Neural progenitor cell (in vitro differentiated cells): ENCODE measurements at regions not wholly inside any gene's neighbourhood (a gene's known extent, or its start where the extent isn't known, plus 50 kb on each side); places are given as distances from the start of the nearest gene placed in this dataset.
"Not testable (repeated sequence)": the region's sequence is repeated elsewhere in the genome, so short reads cannot be mapped to it uniquely, and the experiment has no call there.

Source experiments
- DNase-seq: peaks from one replicate; pipeline ENCODE4 v3.0.0-alpha.2; 2016; ENCODE audit warnings: low spot score
- H2AFZ ChIP-seq: fragments of 200-600 bp; sonication (generic); replicated peaks from 2 replicates; pipeline ENCODE4 v1.6.1; 2016; ENCODE audit warnings: antibody characterized with exemption
- H3F3A ChIP-seq: fragments of 200-600 bp; sonication (generic); 2 replicates; pipeline ENCODE4 v1.6.1; 2016; ENCODE audit warnings: antibody characterized with exemption, low read depth
- H3K27ac ChIP-seq: fragments of 200-600 bp; sonication (generic); 2 replicates; pipeline ENCODE4 v1.5.1; 2016; ENCODE audit warnings: mild to moderate bottlenecking
- H3K27me3 ChIP-seq: fragments of 200-600 bp; sonication (generic); 2 replicates; pipeline ENCODE4 v1.6.1; 2016; ENCODE audit warnings: mild to moderate bottlenecking, moderate library complexity
- H3K36me3 ChIP-seq: fragments of 200-600 bp; sonication (generic); 2 replicates; pipeline ENCODE4 v1.5.1; 2016
- H3K4me1 ChIP-seq: fragments of 200-600 bp; sonication (generic); 2 replicates; pipeline ENCODE4 v1.6.1; 2016; ENCODE audit warnings: mixed run types
- H3K4me2 ChIP-seq: fragments of 200-600 bp; sonication (generic); 2 replicates; pipeline ENCODE4 v1.6.1; 2016
- H3K4me3 ChIP-seq: fragments of 200-600 bp; sonication (generic); 2 replicates; pipeline ENCODE4 v1.5.1; 2016
- H3K79me2 ChIP-seq: fragments of 200-600 bp; sonication (generic); 2 replicates; pipeline ENCODE4 v1.6.1; 2016; ENCODE audit warnings: low read depth
- H3K9ac ChIP-seq: fragments of 200-600 bp; sonication (generic); 2 replicates; pipeline ENCODE4 v1.6.1; 2016
- H3K9me3 ChIP-seq: fragments of 200-600 bp; sonication (generic); 2 replicates; pipeline ENCODE4 v1.5.1; 2016; ENCODE audit warnings: low read depth
- H4K20me1 ChIP-seq: fragments of 200-600 bp; sonication (generic); 2 replicates; pipeline ENCODE4 v1.6.1; 2016; ENCODE audit warnings: low read depth
- H3K27ac Mint-ChIP-seq: 3 replicates; pipeline ENCODE4 v1.8.0; 2021; ENCODE audit warnings: mixed read lengths
- H3K27me3 Mint-ChIP-seq: 2 replicates; pipeline ENCODE4 v1.8.0; 2022; ENCODE audit warnings: low read depth, mild to moderate bottlenecking, inconsistent platforms, moderate library complexity, mixed read lengths; ENCODE audit not compliant: insufficient read depth
- H3K36me3 Mint-ChIP-seq: 3 replicates; pipeline ENCODE4 v1.8.0; 2021; ENCODE audit warnings: mixed read lengths
- H3K4me1 Mint-ChIP-seq: 3 replicates; pipeline ENCODE4 v1.8.0; 2021; ENCODE audit warnings: mixed read lengths
- H3K4me3 Mint-ChIP-seq: 3 replicates; pipeline ENCODE4 v1.8.0; 2021; ENCODE audit warnings: mild to moderate bottlenecking, moderate library complexity, mixed read lengths
- H3K9me3 Mint-ChIP-seq: 3 replicates; pipeline ENCODE4 v1.8.0; 2020; ENCODE audit warnings: mixed read lengths
- CTCF ChIP-seq: fragments of 200-600 bp; sonication (generic); IDR thresholded peaks from 2 replicates; pipeline ENCODE4 v1.5.1; 2017; ENCODE audit warnings: antibody characterized with exemption, mild to moderate bottlenecking
- EZH2 ChIP-seq: fragments of 200-600 bp; sonication (generic); IDR thresholded peaks from 2 replicates; pipeline ENCODE4 v1.6.1; 2017; ENCODE audit warnings: antibody characterized with exemption, mild to moderate bottlenecking, moderate library complexity
- EZH2phosphoT487 ChIP-seq: fragments of 200-600 bp; sonication (generic); IDR thresholded peaks from 2 replicates; pipeline ENCODE4 v1.6.1; 2017; ENCODE audit warnings: antibody characterized with exemption

- Mint-ChIP-seq H3K4me3 (no peak overlapping the region), H3K36me3 (no peaks in the 10 kb centered on the region), H3K27me3 (no peaks in the 10 kb centered on the region), H3K27ac (no peak overlapping the region), H3K9me3 (peaks cover 4% of the 10 kb centered on the region), H3K4me1 (no peaks in the 10 kb centered on the region)
- H3K36me3 ChIP-seq = no peaks in the 10 kb centered on the region
- H3K27ac ChIP-seq = no peak overlapping the region
- no peaks in the 10 kb centered on the region for H3F3A ChIP-seq
- no peaks in the 10 kb centered on the region for H3K9me3 ChIP-seq
- H3K4me2 ChIP-seq = no peak overlapping the region
- H3K9ac ChIP-seq = no peak overlapping the region
- no peaks in the 10 kb centered on the region for H4K20me1 ChIP-seq
- no peak overlapping the region for H3K4me3 ChIP-seq
- TF ChIP-seq EZH2phosphoT487 = no peak
- TF ChIP-seq EZH2 = no peak
- TF ChIP-seq CTCF = no peak
- no peak for DNase-seq
- peaks cover 6% of the 10 kb centered on the region for H3K4me1 ChIP-seq
- H2AFZ ChIP-seq = no peak overlapping the region
- no peaks in the 10 kb centered on the region for H3K79me2 ChIP-seq
- H3K27me3 ChIP-seq = no peaks in the 10 kb centered on the region
Observed at GRCh38 chr2:37760471-37760870, 89.0 kb upstream of the CDC42EP3 start.

GRCh38 chr2:37762281-37762680, 90.8 kb upstream of the CDC42EP3 start:
- not testable (repeated sequence) for H3K4me1 Mint-ChIP-seq

GRCh38 chr2:37764739-37765138, 93.3 kb upstream of the CDC42EP3 start:
- Histone ChIP-seq H3K79me2 (no peaks in the 10 kb centered on the region), H3K9me3 (no peaks in the 10 kb centered on the region), H4K20me1 (no peaks in the 10 kb centered on the region), H3K4me1 (no peaks in the 10 kb centered on the region), H3K9ac (no peak overlapping the region), H3K4me2 (no peak overlapping the region), H3K27me3 (no peaks in the 10 kb centered on the region), H3K4me3 (no peak overlapping the region), H3K27ac (no peak overlapping the region), H3K36me3 (no peaks in the 10 kb centered on the region), H3F3A (no peaks in the 10 kb centered on the region), H2AFZ (no peak overlapping the region)
- peaks cover 6% of the 10 kb centered on the region for H3K9me3 Mint-ChIP-seq
- H3K4me3 Mint-ChIP-seq = no peak overlapping the region
- H3K27me3 Mint-ChIP-seq = peaks cover 2% of the 10 kb centered on the region
- no peaks in the 10 kb centered on the region for H3K36me3 Mint-ChIP-seq
- no peak overlapping the region for H3K27ac Mint-ChIP-seq
- peaks cover 4% of the 10 kb centered on the region for H3K4me1 Mint-ChIP-seq
- DNase-seq = no peak
- TF ChIP-seq CTCF = no peak
- no peak for TF ChIP-seq EZH2phosphoT487
- TF ChIP-seq EZH2 = no peak

More at GRCh38 chr2:37762281-37762680, 90.8 kb upstream of the CDC42EP3 start:
- H3K36me3 ChIP-seq, DNase-seq, H3K27me3 ChIP-seq, H3K4me3 Mint-ChIP-seq, H3F3A ChIP-seq, H3K9me3 Mint-ChIP-seq, H3K36me3 Mint-ChIP-seq, H3K27ac Mint-ChIP-seq, H3K27ac ChIP-seq, H3K4me2 ChIP-seq, H3K9ac ChIP-seq, H4K20me1 ChIP-seq, H3K27me3 Mint-ChIP-seq, H3K79me2 ChIP-seq, H3K4me3 ChIP-seq, H3K4me1 ChIP-seq, H2AFZ ChIP-seq, H3K9me3 ChIP-seq: not testable (repeated sequence)

- Mint-ChIP-seq H3K36me3 (no peaks in the 10 kb centered on the region), H3K27me3 (peaks cover 2% of the 10 kb centered on the region), H3K27ac (no peak overlapping the region), H3K4me3 (no peak overlapping the region), H3K4me1 (peaks cover 4% of the 10 kb centered on the region), H3K9me3 (peaks cover 9% of the 10 kb centered on the region)
- TF ChIP-seq CTCF = no peak
- no peak for TF ChIP-seq EZH2
- TF ChIP-seq EZH2phosphoT487 = no peak
- Histone ChIP-seq H3K36me3 (no peaks in the 10 kb centered on the region), H3K79me2 (no peaks in the 10 kb centered on the region), H3K4me2 (no peak overlapping the region), H3K27ac (no peak overlapping the region), H3K9me3 (no peaks in the 10 kb centered on the region), H3K9ac (no peak overlapping the region), H3K4me3 (no peak overlapping the region), H2AFZ (no peak overlapping the region), H4K20me1 (no peaks in the 10 kb centered on the region), H3K4me1 (no peaks in the 10 kb centered on the region), H3F3A (no peaks in the 10 kb centered on the region), H3K27me3 (no peaks in the 10 kb centered on the region)
- no peak for DNase-seq
Observed at GRCh38 chr2:37766106-37766505, 94.7 kb upstream of the CDC42EP3 start.
